A549 (cell line): ENCODE measurements at regions not wholly inside any gene's neighbourhood (a gene's known extent, or its start where the extent isn't known, plus 50 kb on each side); places are given as distances from the start of the nearest gene placed in this dataset.

ENCODE experiments used
- ATAC-seq, 2 experiments: fragments of 200-7000 bp in 1 of 2; fragments of >200 bp in 1 of 2; cut with Nextera tagmentation in 1 of 2; cut with Tn5 transposase in 1 of 2; 3 replicates each; pipeline versions ENCODE4 v1.8.0 to v1.9.1; 2018 to 2020; ENCODE audit warnings: mild to moderate bottlenecking in 1 of 2, moderate library complexity in 1 of 2
- CTCF ChIA-PET: fragments of 300-600 bp; sonication (Branson Sonifier 250); formaldehyde crosslinking; extraction: SDS; loops from one replicate; lab custom pipeline; 2021; ENCODE audit warnings: antibody characterized with exemption, inconsistent platforms; lab: Yijun Ruan, JAX
- POLR2A ChIA-PET: fragments of 350-600 bp; formaldehyde crosslinking; extraction: SDS; loops from one replicate; lab custom pipeline; 2021; ENCODE audit warnings: antibody characterized with exemption, inconsistent platforms; lab: Yijun Ruan, JAX
- DNase-seq, 2 experiments: peaks; one replicate each; pipeline versions ENCODE4 v3.0.0 to v3.0.0-alpha.2; 2011 to 2016; ENCODE audit warnings: low read depth in 1 of 2, low spot score in 1 of 2
- FAIRE-seq: peaks from 2 replicates; lab custom pipeline; 2011; peaks lifted over from hg19 to GRCh38; lab: Jason Lieb, UNC
- H3K27ac ChIP-seq, 2 experiments: fragments of >200 bp; sonication (Bioruptor Twin); formaldehyde crosslinking; 3 replicates each; pipeline ENCODE4 v1.5.1; 2016 to 2017
- H3K4me1 ChIP-seq: fragments of >200 bp; sonication (Bioruptor Twin); formaldehyde crosslinking; 3 replicates; pipeline ENCODE4 v1.6.1; 2016
- H3K4me2 ChIP-seq: fragments of >200 bp; sonication (Bioruptor Twin); formaldehyde crosslinking; 3 replicates; pipeline ENCODE4 v1.6.1; 2016
- H3K4me3 ChIP-seq: fragments of >200 bp; sonication (Bioruptor Twin); formaldehyde crosslinking; 3 replicates; pipeline ENCODE4 v1.5.1; 2016
- H3K9me3 ChIP-seq: fragments of >200 bp; sonication (Bioruptor Twin); formaldehyde crosslinking; 3 replicates; pipeline ENCODE4 v1.6.1; 2016
- BHLHE40 ChIP-seq: IDR thresholded peaks from 2 replicates; pipeline ENCODE4 v1.6.1; 2012; ENCODE audit warnings: low read depth, low read length, inconsistent platforms
- CEBPB ChIP-seq, 2 experiments: fragments of >200 bp in 1 of 2; sonication (Bioruptor Twin) in 1 of 2; formaldehyde crosslinking in 1 of 2; IDR thresholded peaks; 2 replicates each; pipeline ENCODE4 v1.6.1; 2012 to 2016
- CHD4 ChIP-seq: fragments of 200-600 bp; sonication (generic); IDR thresholded peaks from 2 replicates; pipeline ENCODE4 v1.6.1; 2016; ENCODE audit warnings: antibody characterized with exemption, mild to moderate bottlenecking, borderline replicate concordance
- E2F6 ChIP-seq: IDR thresholded peaks from 2 replicates; pipeline ENCODE4 v1.6.1; 2012; ENCODE audit warnings: low read depth, borderline replicate concordance
- ESRRA ChIP-seq: fragments of 150-350 bp; IDR thresholded peaks from 2 replicates; pipeline ENCODE4 v1.6.1; 2014; ENCODE audit warnings: mild to moderate bottlenecking, low read length, borderline replicate concordance
- FOSL2 ChIP-seq, 2 experiments: fragments of 450-650 bp in 1 of 2; fragments of >200 bp in 1 of 2; sonication (Bioruptor Twin) in 1 of 2; formaldehyde crosslinking; IDR thresholded peaks; 2 replicates each; pipeline versions ENCODE4 v1.5.0 to v1.6.1; 2016 to 2020; ENCODE audit warnings: mild to moderate bottlenecking in 1 of 2, moderate library complexity in 1 of 2
- FOXS1 ChIP-seq: fragments of 250-450 bp; sonication (Bioruptor Pico); IDR thresholded peaks from 2 replicates; pipeline ENCODE4 v1.5.0; 2020; ENCODE audit warnings: mild to moderate bottlenecking, moderate library complexity
- HDAC2 ChIP-seq: fragments of 200-600 bp; sonication (generic); IDR thresholded peaks from 2 replicates; pipeline ENCODE4 v1.6.1; 2016
- KDM1A ChIP-seq: fragments of 200-600 bp; sonication (generic); IDR thresholded peaks from 2 replicates; pipeline ENCODE4 v1.6.1; 2016; ENCODE audit warnings: low read depth, mild to moderate bottlenecking
- KDM5A ChIP-seq: fragments of 200-600 bp; sonication (generic); IDR thresholded peaks from 2 replicates; pipeline ENCODE4 v1.6.1; 2016; ENCODE audit warnings: antibody characterized with exemption, mild to moderate bottlenecking
- MAFK ChIP-seq: fragments of 450-650 bp; IDR thresholded peaks from 2 replicates; pipeline ENCODE4 v1.6.1; 2014; ENCODE audit not compliant: partially characterized antibody
- MYC ChIP-seq: IDR thresholded peaks from 2 replicates; pipeline ENCODE4 v1.6.1; 2012; ENCODE audit warnings: mild to moderate bottlenecking, inconsistent platforms, low read length, improper control_type of control experiment, borderline replicate concordance
- NFE2L2 ChIP-seq: fragments of 150-350 bp; conservative IDR thresholded peaks from 2 replicates; pipeline ENCODE4 v1.6.1; 2014; ENCODE audit warnings: low read length
- NR3C1 ChIP-seq: fragments of >200 bp; sonication (Bioruptor Twin); formaldehyde crosslinking; IDR thresholded peaks from 3 replicates; pipeline ENCODE4 v1.6.1; 2017
- POLR2AphosphoS2 ChIP-seq: conservative IDR thresholded peaks from 2 replicates; pipeline ENCODE4 v1.6.1; 2012; ENCODE audit warnings: low read length, improper control_type of control experiment, inconsistent platforms
- RAD21 ChIP-seq, 2 experiments: fragments of >200 bp in 1 of 2; sonication (Bioruptor Twin) in 1 of 2; formaldehyde crosslinking in 1 of 2; IDR thresholded peaks in 1 of 2; conservative IDR thresholded peaks in 1 of 2; 2 replicates in 1 of 2; 3 replicates in 1 of 2; pipeline ENCODE4 v1.6.1; 2012 to 2018; ENCODE audit warnings: inconsistent platforms in 1 of 2
- RARB ChIP-seq: fragments of 250-450 bp; sonication (Bioruptor Pico); IDR thresholded peaks from 2 replicates; pipeline ENCODE4 v1.8.0; 2021; ENCODE audit warnings: mild to moderate bottlenecking, moderate library complexity
- REST ChIP-seq: fragments of 200-600 bp; sonication (generic); IDR thresholded peaks from 2 replicates; pipeline ENCODE4 v1.6.1; 2016; ENCODE audit warnings: antibody characterized with exemption, mild to moderate bottlenecking, moderate library complexity
- RNF2 ChIP-seq: fragments of 200-600 bp; sonication (generic); IDR thresholded peaks from 2 replicates; pipeline ENCODE4 v1.6.1; 2016; ENCODE audit warnings: low read depth, mild to moderate bottlenecking, antibody characterized with exemption, moderate library complexity, borderline replicate concordance
- SREBF2 ChIP-seq: fragments of 450-650 bp; IDR thresholded peaks from 2 replicates; pipeline ENCODE4 v1.6.1; 2014; ENCODE audit warnings: mild to moderate bottlenecking, moderate library complexity
- TP53 ChIP-seq: fragments of 250-450 bp; sonication (Bioruptor Pico); IDR thresholded peaks from 2 replicates; pipeline ENCODE4 v1.5.0; 2021; ENCODE audit warnings: mild to moderate bottlenecking, moderate library complexity
- ZC3H11A ChIP-seq: fragments of 450-650 bp; IDR thresholded peaks from 2 replicates; pipeline ENCODE4 v1.6.1; 2014; ENCODE audit warnings: antibody characterized with exemption, mild to moderate bottlenecking
- ZSCAN20 ChIP-seq: fragments of 250-450 bp; sonication (Bioruptor Pico); IDR thresholded peaks from 2 replicates; pipeline ENCODE4 v1.8.0; 2022; ENCODE audit warnings: mild to moderate bottlenecking, moderate library complexity
- WGBS: methylation state at CpG from one replicate; pipeline ENCODE4 v1.1.6; 2017; ENCODE audit errors: missing lambda C conversion rate; 5-methylcytosine and 5-hydroxymethylcytosine counted together
- TF ChIP-seq, protein P1 (sequence below): fragments of >200 bp; sonication (Bioruptor Twin); formaldehyde crosslinking; IDR thresholded peaks from 2 replicates; pipeline ENCODE4 v1.6.1; 2016
- TF ChIP-seq, protein P2 (sequence below): fragments of 250-450 bp; sonication (Bioruptor Pico); IDR thresholded peaks from 2 replicates; pipeline ENCODE4 v1.5.0; 2020; ENCODE audit warnings: low read depth, mild to moderate bottlenecking, moderate library complexity

- no peaks in the 10 kb centered on the region for H3K9me3 ChIP-seq
- DNase-seq (no peak), ATAC-seq (no peak), FAIRE-seq (no peak)
- peak overlapping the region in 1 of 2 experiments; percentile 54; a peak in 1 of 6 replicates for H3K27ac ChIP-seq
- no peak overlapping the region for H3K4me3 ChIP-seq
- CTCF ChIA-PET, result no interaction called here
- H3K4me2 ChIP-seq, result no peak overlapping the region
- no peak for TF ChIP-seq RAD21 (conservative IDR thresholded peaks at IDR 0.05 in 1 of 2, IDR thresholded peaks at IDR 0.05 in 1 of 2)
- TF ChIP-seq FOSL2 (IDR thresholded peaks at IDR 0.05), result no peak
- no peak for TF ChIP-seq FOSL2 (CRISPR knock-in tag; IDR thresholded peaks at IDR 0.05)
- no peak for TF ChIP-seq E2F6
- 0 out of 3 replicates have a peak, but pooled peaks cover 3% of the 10 kb centered on the region for H3K4me1 ChIP-seq
- POLR2A ChIA-PET, result no interaction called here
- WGBS, result no CpG with 5 or more reads among the region's 14 CpGs
Measured at GRCh38 chr1:80053613-80054012, 1047.1 kb upstream of the ADGRL4 start.

- no peak for DNase-seq
- no peak for FAIRE-seq
- TF ChIP-seq SREBF2 (no peak), RNF2 (no peak), RARB (CRISPR knock-in tag) (no peak), MYC (no peak), TP53 (CRISPR knock-in tag) (no peak), BHLHE40 (no peak), KDM5A (no peak), CEBPB (IDR thresholded peaks at IDR 0.05) (no peak)
- TF ChIP-seq, protein P1, sequence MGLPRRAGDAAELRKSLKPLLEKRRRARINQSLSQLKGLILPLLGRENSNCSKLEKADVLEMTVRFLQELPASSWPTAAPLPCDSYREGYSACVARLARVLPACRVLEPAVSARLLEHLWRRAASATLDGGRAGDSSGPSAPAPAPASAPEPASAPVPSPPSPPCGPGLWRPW, result no peak
- Histone ChIP-seq H3K4me1 (0 out of 3 replicates have a peak, but pooled peaks cover 3% of the 10 kb centered on the region), H3K27ac (no peak overlapping the region), H3K9me3 (no peaks in the 10 kb centered on the region), H3K4me2 (no peak overlapping the region), H3K4me3 (no peak overlapping the region)
- 80% methylated on average over 14 of the region's 14 CpGs for WGBS
- CTCF ChIA-PET, result no interaction called here
- POLR2A ChIA-PET, result no interaction called here
- no peak for ATAC-seq
Measured at GRCh38 chr1:80050523-80050922, 1044.0 kb upstream of the ADGRL4 start.

- Histone ChIP-seq H3K4me1 (0 out of 3 replicates have a peak, but pooled peaks cover 3% of the 10 kb centered on the region), H3K9me3 (no peaks in the 10 kb centered on the region), H3K4me3 (no peak overlapping the region), H3K4me2 (no peak overlapping the region), H3K27ac (no peak overlapping the region)
- 0 out of 2 replicates have a peak, but pooled peaks have one; percentile 19 for TF ChIP-seq NFE2L2
- TF ChIP-seq MAFK, result peak; percentile 44
- TF ChIP-seq FOSL2 (IDR thresholded peaks at IDR 0.05), result no peak
- no peak for TF ChIP-seq FOSL2 (CRISPR knock-in tag; IDR thresholded peaks at IDR 0.05)
- no peak for TF ChIP-seq MYC
- no peak for TF ChIP-seq ZC3H11A
- ChIA-PET CTCF (no interaction called here), POLR2A (no interaction called here)
- no peak for FAIRE-seq
- ATAC-seq, result no peak
- 92% methylated on average over 15 of the region's 15 CpGs for WGBS
- no peak for DNase-seq
Measured at GRCh38 chr1:80050085-80050484, 1043.6 kb upstream of the ADGRL4 start.

- no peak for ATAC-seq
- POLR2A ChIA-PET, result no interaction called here
- no peak for DNase-seq
- FAIRE-seq, result no peak
- H3K4me1 ChIP-seq, result no peaks in the 10 kb centered on the region
- H3K4me2 ChIP-seq, result no peak overlapping the region
- H3K27ac ChIP-seq, result no peak overlapping the region
- CTCF ChIA-PET, result no interaction called here
- no peaks in the 10 kb centered on the region for H3K9me3 ChIP-seq
- H3K4me3 ChIP-seq, result no peak overlapping the region
- TF ChIP-seq, protein P2, sequence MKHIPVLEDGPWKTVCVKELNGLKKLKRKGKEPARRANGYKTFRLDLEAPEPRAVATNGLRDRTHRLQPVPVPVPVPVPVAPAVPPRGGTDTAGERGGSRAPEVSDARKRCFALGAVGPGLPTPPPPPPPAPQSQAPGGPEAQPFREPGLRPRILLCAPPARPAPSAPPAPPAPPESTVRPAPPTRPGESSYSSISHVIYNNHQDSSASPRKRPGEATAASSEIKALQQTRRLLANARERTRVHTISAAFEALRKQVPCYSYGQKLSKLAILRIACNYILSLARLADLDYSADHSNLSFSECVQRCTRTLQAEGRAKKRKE (CRISPR knock-in tag), result no peak
- TF ChIP-seq KDM1A (no peak), BHLHE40 (no peak), NR3C1 (no peak), ZC3H11A (no peak), FOXS1 (no peak), ESRRA (no peak), CHD4 (no peak), REST (no peak), ZSCAN20 (CRISPR knock-in tag) (no peak), HDAC2 (no peak), POLR2AphosphoS2 (no peak)
Measured at GRCh38 chr1:80048716-80049115, 1042.2 kb upstream of the ADGRL4 start.
